ENCODE measurements at regions not wholly inside any gene's neighbourhood (a gene's known extent, or its start where the extent isn't known, plus 50 kb on each side); places are given as distances from the start of the nearest gene placed in this dataset.

DNA sequence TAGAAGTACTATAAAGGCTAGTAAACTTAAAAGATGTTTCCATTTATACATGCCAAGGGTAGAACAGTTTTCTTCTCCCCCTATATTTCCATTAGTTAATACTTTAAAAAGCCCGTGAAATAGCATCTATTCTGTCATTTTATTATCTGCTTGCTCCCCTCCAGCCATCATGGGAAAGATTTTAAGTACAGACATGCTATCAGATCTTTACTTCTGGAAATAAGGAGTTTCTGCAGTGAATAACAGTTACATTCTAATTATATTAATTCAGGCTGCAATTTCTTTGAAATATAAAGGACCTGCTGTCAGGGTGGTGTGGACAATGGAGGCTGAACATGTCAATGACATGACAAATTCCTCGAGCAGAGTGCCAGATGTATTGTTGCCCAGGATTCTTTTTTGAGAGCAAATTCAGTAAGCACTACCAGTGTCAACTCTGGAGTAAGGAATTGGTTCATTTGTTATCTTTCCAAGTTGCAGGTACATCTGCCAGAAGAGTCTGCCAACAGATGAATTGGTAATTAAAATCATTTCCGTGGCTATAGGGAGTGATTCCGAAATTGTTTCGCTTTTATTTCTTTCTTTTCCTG is 151.3 kb downstream of the BTG1 start:
- H3K4me1 ChIP-seq (ENCODE audit: control insufficient read depth in 2 of 2, insufficient read depth in 2 of 2, low read length in 2 of 2): peaks cover 9 to 24% of the 10 kb centered on the region in 2 donors
- peak overlapping the region in 2 of 9 donors; percentile 15 to 16 for H3K27ac Mint-ChIP-seq
- H3K27me3 ChIP-seq (ENCODE audit: control insufficient read depth in 2 of 2, insufficient read depth in 2 of 2, low read length in 2 of 2): no peaks in the 10 kb centered on the region
- ATAC-seq (no peak), DNase-seq (no peak)
- H3K4me1 Mint-ChIP-seq: peaks cover 7 to 86% (median 70%) of the 10 kb centered on the region in 7 donors
- peaks cover 0 to 24% (median 10%) of the 10 kb centered on the region in 11 donors for H3K9me3 Mint-ChIP-seq
- CTCF ChIA-PET: interaction anchor here (0.6 kb wide), 1 partner anchor 52 kb away, joined by 5 read pairs; no protein-coding TSS in a partner anchor
- intact Hi-C loops (cut with micrococcal nuclease): loop anchor here (5.0 to 10.0 kb wide), 4 partner anchors 182 to 610 kb away; no protein-coding TSS in a partner anchor
- POLR2A ChIA-PET: interaction anchor here (0.6 to 16.2 kb wide), 7 partner anchors 8 to 187 kb away, joined by 3 to 225 read pairs (median 4); partner anchors contain the start of gene BTG1
- H3K4me3 ChIP-seq (ENCODE audit: low read length): no peak overlapping the region
- H3K27me3 Mint-ChIP-seq: no peaks in the 10 kb centered on the region
- H3K4me3 Mint-ChIP-seq: no peak overlapping the region
- H3K9me3 ChIP-seq (ENCODE audit: control insufficient read depth in 2 of 3, low read length in 3 of 3): no peaks in the 10 kb centered on the region
- peaks cover 14 to 19% (median 16%) of the 10 kb centered on the region in 5 donors for H3K36me3 Mint-ChIP-seq
- H3K36me3 ChIP-seq (ENCODE audit: control insufficient read depth in 2 of 3, insufficient read depth in 3 of 3, low read length in 3 of 3): no peaks in the 10 kb centered on the region
- H3K27ac ChIP-seq (ENCODE audit: low read depth, low read length): no peak overlapping the region

DNA sequence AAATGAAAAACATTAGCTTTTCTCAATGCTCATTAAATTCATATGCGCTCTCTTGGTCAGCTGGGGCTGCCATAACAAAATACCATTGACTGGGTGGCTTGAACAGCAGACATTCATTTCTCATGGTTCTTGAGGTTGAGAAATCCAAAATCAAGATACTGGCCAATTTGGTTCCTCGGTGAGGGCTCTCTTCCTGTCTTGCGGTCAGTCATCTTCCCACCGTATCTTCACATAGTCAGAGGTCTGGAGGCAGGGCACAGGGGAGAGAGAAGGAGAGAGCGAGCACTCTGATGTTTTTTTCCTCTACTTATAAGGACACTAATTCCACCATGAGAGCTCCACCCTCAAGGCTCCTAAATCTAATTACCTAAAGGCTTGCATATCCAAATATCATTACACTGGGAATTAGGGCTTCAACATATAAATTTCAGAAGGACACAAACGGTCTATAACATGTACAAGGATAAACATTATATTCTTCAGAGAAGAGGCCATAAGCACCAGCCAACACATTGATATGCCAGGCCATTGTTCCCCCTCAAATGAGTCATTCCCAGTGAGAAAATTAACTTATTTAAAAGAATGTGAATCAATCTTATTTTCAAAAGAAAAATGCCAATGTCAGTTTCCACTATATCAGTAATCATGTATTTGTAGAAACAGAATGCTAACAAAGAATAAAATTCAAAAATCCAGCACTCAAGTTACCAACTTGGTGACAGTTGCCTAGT is 152.2 kb downstream of the BTG1 start:
- ATAC-seq (no peak), DNase-seq (no peak)
- peaks cover 6 to 91% (median 74%) of the 10 kb centered on the region in 7 donors for H3K4me1 Mint-ChIP-seq
- intact Hi-C loops (cut with micrococcal nuclease): loop anchor here (5.0 to 10.0 kb wide), 4 partner anchors 181 to 609 kb away; no protein-coding TSS in a partner anchor
- H3K27me3 Mint-ChIP-seq: no peaks in the 10 kb centered on the region
- peak overlapping the region in 1 of 10 donors; percentile 7 for H3K4me3 Mint-ChIP-seq
- Histone ChIP-seq H3K27me3 (ENCODE audit: control insufficient read depth in 2 of 2, insufficient read depth in 2 of 2, low read length in 2 of 2) (no peaks in the 10 kb centered on the region), H3K9me3 (ENCODE audit: control insufficient read depth in 2 of 3, low read length in 3 of 3) (no peaks in the 10 kb centered on the region), H3K36me3 (ENCODE audit: control insufficient read depth in 2 of 3, insufficient read depth in 3 of 3, low read length in 3 of 3) (no peaks in the 10 kb centered on the region), H3K4me3 (ENCODE audit: low read length) (no peak overlapping the region), H3K27ac (ENCODE audit: low read depth, low read length) (no peak overlapping the region), H3K4me1 (ENCODE audit: control insufficient read depth in 2 of 2, insufficient read depth in 2 of 2, low read length in 2 of 2) (peaks cover 9 to 24% of the 10 kb centered on the region in 2 donors)
- POLR2A ChIA-PET: interaction anchor here (1.5 to 16.2 kb wide), 4 partner anchors 65 to 151 kb away, joined by 3 to 225 read pairs (median 19); partner anchors contain the start of gene BTG1
- H3K27ac Mint-ChIP-seq: peak overlapping the region in 1 of 9 donors; percentile 22
- H3K36me3 Mint-ChIP-seq: peaks cover 9 to 16% (median 14%) of the 10 kb centered on the region in 5 donors
- peaks cover 0 to 17% (median 6%) of the 10 kb centered on the region in 11 donors for H3K9me3 Mint-ChIP-seq
- CTCF ChIA-PET: interaction anchor here (0.6 to 1.1 kb wide), 3 partner anchors 16 to 116 kb away, joined by 3 to 5 read pairs (median 4); no protein-coding TSS in a partner anchor

GRCh38 chr12:91991399-91992187 is 154.1 kb downstream of the BTG1 start:
- Histone ChIP-seq H3K27ac (ENCODE audit: low read depth, low read length) (peak overlapping the region; percentile 26), H3K36me3 (ENCODE audit: control insufficient read depth in 2 of 3, insufficient read depth in 3 of 3, low read length in 3 of 3) (no peaks in the 10 kb centered on the region), H3K4me1 (ENCODE audit: control insufficient read depth in 2 of 2, insufficient read depth in 2 of 2, low read length in 2 of 2) (peaks cover 9 to 27% of the 10 kb centered on the region in 2 donors), H3K9me3 (ENCODE audit: control insufficient read depth in 2 of 3, low read length in 3 of 3) (no peaks in the 10 kb centered on the region), H3K4me3 (ENCODE audit: low read length) (no peak overlapping the region), H3K27me3 (ENCODE audit: control insufficient read depth in 2 of 2, insufficient read depth in 2 of 2, low read length in 2 of 2) (no peaks in the 10 kb centered on the region)
- intact Hi-C loops (cut with micrococcal nuclease): loop anchor here (1.0 to 10.0 kb wide), 16 partner anchors 11 to 659 kb away; no protein-coding TSS in a partner anchor
- Mint-ChIP-seq H3K27ac (peak overlapping the region in 7 of 9 donors; percentile 8 to 92 (median 70)), H3K4me3 (peak overlapping the region in 5 of 10 donors; percentile 18 to 50 (median 32)), H3K4me1 (peaks cover 9 to 92% (median 79%) of the 10 kb centered on the region in 7 donors), H3K36me3 (peaks cover 0 to 11% (median 5%) of the 10 kb centered on the region in 5 donors), H3K9me3 (peaks cover 0 to 3% (median 0%) of the 10 kb centered on the region in 11 donors), H3K27me3 (no peaks in the 10 kb centered on the region)
- ChIA-PET CTCF (interaction anchor here (0.6 to 1.8 kb wide), 17 partner anchors 15 to 471 kb away, joined by 3 to 12 read pairs (median 3); partner anchors contain the start of gene BTG1), POLR2A (interaction anchor here (0.6 to 16.2 kb wide), 18 partner anchors 9 to 577 kb away, joined by 3 to 225 read pairs (median 4); partner anchors contain the start of gene BTG1)
- ATAC-seq (peak; percentile 83), DNase-seq (peak in 5 of 9 donors; percentile 22 to 64 (median 48))

- Histone ChIP-seq H3K9me3 (ENCODE audit: control insufficient read depth in 2 of 3, low read length in 3 of 3) (no peaks in the 10 kb centered on the region), H3K27ac (ENCODE audit: low read depth, low read length) (no peak overlapping the region), H3K4me1 (ENCODE audit: control insufficient read depth in 2 of 2, insufficient read depth in 2 of 2, low read length in 2 of 2) (peaks cover 9 to 34% of the 10 kb centered on the region in 2 donors), H3K36me3 (ENCODE audit: control insufficient read depth in 2 of 3, insufficient read depth in 3 of 3, low read length in 3 of 3) (no peaks in the 10 kb centered on the region), H3K4me3 (ENCODE audit: low read length) (no peak overlapping the region), H3K27me3 (ENCODE audit: control insufficient read depth in 2 of 2, insufficient read depth in 2 of 2, low read length in 2 of 2) (no peaks in the 10 kb centered on the region)
- CTCF ChIA-PET: interaction anchor here (0.6 to 1.8 kb wide), 10 partner anchors 40 to 472 kb away, joined by 3 to 12 read pairs (median 4); partner anchors contain the start of gene BTG1
- intact Hi-C loops (cut with micrococcal nuclease): loop anchor here (2.0 to 10.0 kb wide), 6 partner anchors 66 to 606 kb away; no protein-coding TSS in a partner anchor
- POLR2A ChIA-PET: interaction anchor here (0.6 to 16.2 kb wide), 14 partner anchors 8 to 582 kb away, joined by 3 to 225 read pairs (median 4); partner anchors contain the start of gene BTG1
- ATAC-seq (no peak), DNase-seq (peak in 1 of 9 donors; percentile 12)
- Mint-ChIP-seq H3K36me3 (peaks cover 0 to 11% (median 5%) of the 10 kb centered on the region in 5 donors), H3K4me1 (peaks cover 19 to 97% (median 88%) of the 10 kb centered on the region in 7 donors), H3K27me3 (no peaks in the 10 kb centered on the region), H3K9me3 (peaks cover 0 to 3% (median 0%) of the 10 kb centered on the region in 11 donors), H3K4me3 (peak overlapping the region in 6 of 10 donors; percentile 32 to 58 (median 42)), H3K27ac (peak overlapping the region in 8 of 9 donors; percentile 46 to 92 (median 83))
Observed at GRCh38 chr12:91990525-91990924, 155.1 kb downstream of the BTG1 start.

DNA sequence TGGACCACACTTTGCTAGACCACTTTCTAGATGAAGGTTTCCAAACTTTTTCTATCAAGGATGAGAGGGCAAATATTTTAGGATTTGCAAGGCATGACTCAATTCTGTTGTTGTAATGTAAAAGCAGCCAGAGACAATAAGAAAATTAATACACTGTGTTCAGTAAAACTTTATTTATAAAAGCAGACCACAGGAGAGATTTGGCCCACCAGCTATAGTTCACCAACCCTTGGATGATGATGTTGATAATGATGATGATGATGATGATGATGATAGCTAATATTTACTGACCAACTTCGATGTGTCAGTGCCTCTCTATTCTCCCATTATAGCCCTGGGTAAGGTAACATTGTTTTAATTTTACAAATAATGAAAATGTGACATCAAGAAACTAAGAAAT is 156.5 kb downstream of the BTG1 start:
- no peak for DNase-seq
- Histone ChIP-seq H3K36me3 (ENCODE audit: control insufficient read depth in 2 of 3, insufficient read depth in 3 of 3, low read length in 3 of 3) (no peaks in the 10 kb centered on the region), H3K9me3 (ENCODE audit: control insufficient read depth in 2 of 3, low read length in 3 of 3) (no peaks in the 10 kb centered on the region), H3K27me3 (ENCODE audit: control insufficient read depth in 2 of 2, insufficient read depth in 2 of 2, low read length in 2 of 2) (no peaks in the 10 kb centered on the region), H3K27ac (ENCODE audit: low read depth, low read length) (no peak overlapping the region), H3K4me3 (ENCODE audit: low read length) (no peak overlapping the region), H3K4me1 (ENCODE audit: control insufficient read depth in 2 of 2, insufficient read depth in 2 of 2, low read length in 2 of 2) (peaks cover 9 to 36% of the 10 kb centered on the region in 2 donors)
- peak overlapping the region in 6 of 9 donors; percentile 15 to 92 (median 30) for H3K27ac Mint-ChIP-seq
- H3K4me1 Mint-ChIP-seq: peaks cover 19 to 98% (median 82%) of the 10 kb centered on the region in 7 donors
- peaks cover 0 to 11% (median 5%) of the 10 kb centered on the region in 5 donors for H3K36me3 Mint-ChIP-seq
- no peaks in the 10 kb centered on the region for H3K27me3 Mint-ChIP-seq
- ATAC-seq: no peak
- H3K4me3 Mint-ChIP-seq: no peak overlapping the region
- POLR2A ChIA-PET: interaction anchor here (0.7 to 16.2 kb wide), 5 partner anchors 20 to 155 kb away, joined by 3 to 225 read pairs (median 5); partner anchors contain the start of gene BTG1
- CTCF ChIA-PET: interaction anchor here (0.5 to 1.2 kb wide), 5 partner anchors 14 to 315 kb away, joined by 3 to 7 read pairs (median 4); no protein-coding TSS in a partner anchor
- intact Hi-C loops (cut with micrococcal nuclease): no loop called here
- H3K9me3 Mint-ChIP-seq: peaks cover 0 to 3% (median 0%) of the 10 kb centered on the region in 11 donors
